ENCODE measurements at regions not wholly inside any gene's neighbourhood (a gene's known extent, or its start where the extent isn't known, plus 50 kb on each side); places are given as distances from the start of the nearest gene placed in this dataset.

DNA sequence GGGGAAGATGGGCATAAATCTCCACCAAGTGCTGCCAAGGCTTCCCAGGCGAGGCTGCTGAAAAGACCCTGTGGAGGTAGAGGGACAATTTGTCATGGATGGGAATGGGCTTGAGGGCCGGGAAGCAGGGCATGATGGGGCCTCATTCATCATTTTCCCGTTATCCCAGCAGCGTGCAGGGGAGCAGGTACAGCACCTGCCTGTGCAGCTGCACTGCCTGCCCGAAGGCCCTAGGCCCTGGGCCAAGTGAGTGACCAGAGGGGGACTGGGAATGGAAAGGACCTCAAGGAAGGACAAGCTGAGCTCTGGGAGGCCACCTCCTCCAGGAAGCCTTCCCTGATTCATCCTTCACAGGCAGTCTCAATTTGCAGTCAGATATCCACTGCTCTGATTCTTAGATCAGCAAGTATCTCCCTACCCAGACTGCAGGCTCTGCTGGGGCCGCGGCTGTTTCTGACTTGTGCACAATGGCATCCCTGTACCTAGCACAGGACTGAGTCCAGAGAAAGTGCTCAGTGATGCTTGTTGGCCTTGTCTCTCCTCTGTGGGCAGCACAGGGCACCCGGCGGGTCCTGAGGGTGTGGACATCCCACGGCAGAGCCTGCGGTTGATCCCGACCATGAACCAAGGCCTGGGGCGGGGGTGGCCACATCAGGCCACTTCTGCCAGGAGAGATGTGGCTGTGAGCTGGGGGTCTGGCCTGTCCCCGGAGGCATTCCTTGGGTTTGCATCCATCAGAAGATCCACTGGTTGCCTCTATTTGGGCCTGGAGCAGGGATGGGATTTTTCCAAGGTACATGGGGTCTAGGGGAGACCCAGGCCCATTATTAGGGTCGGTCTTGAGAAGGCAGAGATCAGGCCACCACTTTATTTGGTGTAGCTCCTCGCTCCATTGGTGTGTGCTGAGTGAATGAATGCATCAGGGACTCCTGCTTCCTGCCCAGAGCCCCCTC lies 167.3 kb upstream of the RTL1 start:
- no peaks in the 10 kb centered on the region for H3K9me3 ChIP-seq (ENCODE audit: insufficient read depth, low read length)
- no peak overlapping the region for H3K4me3 ChIP-seq (ENCODE audit: insufficient read depth, low read length, poor library complexity, severe bottlenecking)
- no peaks in the 10 kb centered on the region for H4K20me1 ChIP-seq (ENCODE audit: low read depth, low read length)
- no peaks in the 10 kb centered on the region for H3F3A ChIP-seq (ENCODE audit: insufficient read depth)
- H3K36me3 ChIP-seq (ENCODE audit: low read length), result no peaks in the 10 kb centered on the region
- H3K79me2 ChIP-seq (ENCODE audit: insufficient read depth, low read length), result no peaks in the 10 kb centered on the region
- H3K27me3 ChIP-seq (ENCODE audit: low read length), result no peaks in the 10 kb centered on the region
- TF ChIP-seq, protein P1, sequence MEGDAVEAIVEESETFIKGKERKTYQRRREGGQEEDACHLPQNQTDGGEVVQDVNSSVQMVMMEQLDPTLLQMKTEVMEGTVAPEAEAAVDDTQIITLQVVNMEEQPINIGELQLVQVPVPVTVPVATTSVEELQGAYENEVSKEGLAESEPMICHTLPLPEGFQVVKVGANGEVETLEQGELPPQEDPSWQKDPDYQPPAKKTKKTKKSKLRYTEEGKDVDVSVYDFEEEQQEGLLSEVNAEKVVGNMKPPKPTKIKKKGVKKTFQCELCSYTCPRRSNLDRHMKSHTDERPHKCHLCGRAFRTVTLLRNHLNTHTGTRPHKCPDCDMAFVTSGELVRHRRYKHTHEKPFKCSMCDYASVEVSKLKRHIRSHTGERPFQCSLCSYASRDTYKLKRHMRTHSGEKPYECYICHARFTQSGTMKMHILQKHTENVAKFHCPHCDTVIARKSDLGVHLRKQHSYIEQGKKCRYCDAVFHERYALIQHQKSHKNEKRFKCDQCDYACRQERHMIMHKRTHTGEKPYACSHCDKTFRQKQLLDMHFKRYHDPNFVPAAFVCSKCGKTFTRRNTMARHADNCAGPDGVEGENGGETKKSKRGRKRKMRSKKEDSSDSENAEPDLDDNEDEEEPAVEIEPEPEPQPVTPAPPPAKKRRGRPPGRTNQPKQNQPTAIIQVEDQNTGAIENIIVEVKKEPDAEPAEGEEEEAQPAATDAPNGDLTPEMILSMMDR (IDR thresholded peaks at IDR 0.05; ENCODE audit: insufficient read depth, low read length, poor library complexity, severe bottlenecking), result no peak
- TF ChIP-seq EZH2phosphoT487 (conservative IDR thresholded peaks at IDR 0.05; ENCODE audit: low read length), result no peak
- H3K9me2 ChIP-seq (replicated peaks; ENCODE audit: insufficient read depth, low read length), result no peaks in the 10 kb centered on the region
- no peak overlapping the region for H3K27ac ChIP-seq (ENCODE audit: low read depth, low read length)
- no peak overlapping the region for H3K4me2 ChIP-seq (ENCODE audit: low read depth, low read length, poor library complexity, severe bottlenecking)
- H2AFZ ChIP-seq (ENCODE audit: low read depth, low read length, severe bottlenecking), result no peak overlapping the region
- H3K9ac ChIP-seq (ENCODE audit: low read length), result no peak overlapping the region

DNA sequence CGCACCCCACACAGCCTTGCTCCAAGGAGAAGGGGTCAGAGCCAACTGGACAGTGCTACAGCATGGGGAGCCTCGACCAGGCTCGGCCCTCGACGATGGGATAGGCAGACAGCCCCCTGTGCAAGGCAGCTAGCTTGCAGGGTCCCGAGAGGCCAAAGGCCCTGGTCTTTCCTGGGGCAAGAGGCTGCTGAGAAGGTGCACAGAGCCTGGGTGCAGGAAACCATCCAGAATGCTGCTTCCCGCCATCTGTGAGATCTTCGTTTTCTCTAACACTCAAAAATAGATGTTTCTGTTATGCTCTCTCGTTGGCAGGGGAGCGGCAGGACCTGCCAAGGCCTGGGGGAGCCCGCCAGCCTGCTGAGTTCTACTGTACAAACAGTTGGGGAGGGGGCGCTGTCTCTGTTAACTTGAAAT lies 168.0 kb upstream of the RTL1 start:
- no peaks in the 10 kb centered on the region for H4K20me1 ChIP-seq (ENCODE audit: low read depth, low read length)
- TF ChIP-seq, protein P1 (IDR thresholded peaks at IDR 0.05; ENCODE audit: insufficient read depth, low read length, poor library complexity, severe bottlenecking), result no peak
- TF ChIP-seq EZH2phosphoT487 (conservative IDR thresholded peaks at IDR 0.05; ENCODE audit: low read length), result no peak
- no peak overlapping the region for H2AFZ ChIP-seq (ENCODE audit: low read depth, low read length, severe bottlenecking)
- no peaks in the 10 kb centered on the region for H3K9me3 ChIP-seq (ENCODE audit: insufficient read depth, low read length)
- H3K79me2 ChIP-seq (ENCODE audit: insufficient read depth, low read length), result no peaks in the 10 kb centered on the region
- H3K36me3 ChIP-seq (ENCODE audit: low read length), result no peaks in the 10 kb centered on the region
- no peak overlapping the region for H3K9ac ChIP-seq (ENCODE audit: low read length)
- H3K9me2 ChIP-seq (replicated peaks; ENCODE audit: insufficient read depth, low read length), result no peaks in the 10 kb centered on the region
- H3F3A ChIP-seq (ENCODE audit: insufficient read depth), result no peaks in the 10 kb centered on the region
- H3K4me3 ChIP-seq (ENCODE audit: insufficient read depth, low read length, poor library complexity, severe bottlenecking), result no peak overlapping the region
- no peaks in the 10 kb centered on the region for H3K27me3 ChIP-seq (ENCODE audit: low read length)
- no peak overlapping the region for H3K27ac ChIP-seq (ENCODE audit: low read depth, low read length)
- H3K4me2 ChIP-seq (ENCODE audit: low read depth, low read length, poor library complexity, severe bottlenecking), result no peak overlapping the region

DNA sequence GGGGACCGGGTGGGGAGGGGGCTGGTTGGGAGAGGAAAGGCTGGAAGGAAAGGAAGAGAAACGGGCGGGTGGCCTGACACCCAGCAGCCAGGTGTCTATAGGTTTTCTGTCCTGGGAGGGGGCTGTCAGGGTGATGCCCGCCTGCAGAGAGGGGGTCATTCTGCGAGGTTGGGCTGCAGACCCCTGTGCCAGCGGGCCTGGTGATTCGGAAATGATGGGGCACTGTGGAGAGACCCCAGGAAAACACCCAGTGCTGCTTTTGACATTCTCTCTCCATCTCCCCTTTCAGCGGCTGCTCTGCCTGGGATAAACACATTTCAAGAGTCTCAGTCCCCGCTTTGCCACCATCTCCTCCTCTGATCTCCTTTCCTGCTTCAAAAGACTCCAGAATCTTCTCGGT lies 168.5 kb upstream of the RTL1 start:
- Histone ChIP-seq H3K9ac (ENCODE audit: low read length) (no peak overlapping the region), H4K20me1 (ENCODE audit: low read depth, low read length) (no peaks in the 10 kb centered on the region), H3F3A (ENCODE audit: insufficient read depth) (no peaks in the 10 kb centered on the region), H3K27me3 (ENCODE audit: low read length) (no peaks in the 10 kb centered on the region), H2AFZ (ENCODE audit: low read depth, low read length, severe bottlenecking) (no peak overlapping the region), H3K4me3 (ENCODE audit: insufficient read depth, low read length, poor library complexity, severe bottlenecking) (no peak overlapping the region), H3K9me3 (ENCODE audit: insufficient read depth, low read length) (no peaks in the 10 kb centered on the region), H3K79me2 (ENCODE audit: insufficient read depth, low read length) (no peaks in the 10 kb centered on the region), H3K27ac (ENCODE audit: low read depth, low read length) (no peak overlapping the region), H3K4me2 (ENCODE audit: low read depth, low read length, poor library complexity, severe bottlenecking) (no peak overlapping the region), H3K36me3 (ENCODE audit: low read length) (no peaks in the 10 kb centered on the region), H3K9me2 (replicated peaks; ENCODE audit: insufficient read depth, low read length) (no peaks in the 10 kb centered on the region)
- TF ChIP-seq EZH2phosphoT487 (conservative IDR thresholded peaks at IDR 0.05; ENCODE audit: low read length), result no peak
- TF ChIP-seq, protein P1 (IDR thresholded peaks at IDR 0.05; ENCODE audit: insufficient read depth, low read length, poor library complexity, severe bottlenecking), result no peak
